Vagina (tissue), 2 donors: ENCODE measurements at regions not wholly inside any gene's neighbourhood (a gene's known extent, or its start where the extent isn't known, plus 50 kb on each side); places are given as distances from the start of the nearest gene placed in this dataset.

Source experiments
- CTCF ChIP-seq, 3 experiments: fragments of 450-650 bp in 2 of 3; fragments of 200-600 bp in 1 of 3; sonication (generic) in 1 of 3; IDR thresholded peaks; one replicate each; pipeline ENCODE4 v1.5.1; 2017 to 2019; ENCODE audit warnings: antibody characterized with exemption in 3 of 3, mild to moderate bottlenecking in 2 of 3, moderate library complexity in 2 of 3
- POLR2A ChIP-seq, 2 donors: fragments of 450-650 bp; IDR thresholded peaks; one replicate each; pipeline ENCODE4 v1.6.1; 2017; ENCODE audit warnings: antibody characterized with exemption in 2 of 2, mild to moderate bottlenecking in 2 of 2, moderate library complexity in 2 of 2
- POLR2AphosphoS5 ChIP-seq, 2 donors: sonication (generic); formaldehyde crosslinking; IDR thresholded peaks; one replicate each; pipeline ENCODE4 v1.9.0; 2017; ENCODE audit warnings: antibody characterized with exemption in 2 of 2, mild to moderate bottlenecking in 2 of 2, low read depth in 1 of 2; ENCODE audit not compliant: insufficient read depth in 1 of 2

DNA sequence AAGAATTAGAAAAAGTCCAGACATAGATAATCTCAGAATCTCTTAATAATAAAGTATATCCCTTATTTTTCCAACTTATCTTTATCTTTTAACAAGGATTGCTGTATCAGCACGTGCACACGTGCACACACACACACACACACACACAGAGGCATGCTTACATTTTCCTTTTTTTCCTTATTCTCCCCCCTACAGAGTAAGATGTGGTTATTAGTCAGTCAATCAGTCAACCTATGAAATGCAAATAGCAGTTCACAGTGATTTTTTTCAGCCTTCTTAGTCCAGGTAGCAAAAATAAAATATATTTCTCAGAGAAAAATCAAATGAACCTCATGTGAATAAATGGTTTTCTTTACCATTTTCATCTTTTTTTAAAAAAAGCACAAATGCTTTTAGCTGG, 506.2 kb upstream of the SLC39A10 start:
- TF ChIP-seq CTCF (IDR thresholded peaks at IDR 0.05) (no peak), POLR2A (IDR thresholded peaks at IDR 0.05) (no peak), POLR2AphosphoS5 (IDR thresholded peaks at IDR 0.05; ENCODE audit: insufficient read depth in 1 of 2, low read depth in 1 of 2) (no peak)
